ENCODE measurements at regions not wholly inside any gene's neighbourhood (a gene's known extent, or its start where the extent isn't known, plus 50 kb on each side); places are given as distances from the start of the nearest gene placed in this dataset.
A peak's percentile ranks its signal among the peaks of the same experiment; 100 is the strongest.

DNA sequence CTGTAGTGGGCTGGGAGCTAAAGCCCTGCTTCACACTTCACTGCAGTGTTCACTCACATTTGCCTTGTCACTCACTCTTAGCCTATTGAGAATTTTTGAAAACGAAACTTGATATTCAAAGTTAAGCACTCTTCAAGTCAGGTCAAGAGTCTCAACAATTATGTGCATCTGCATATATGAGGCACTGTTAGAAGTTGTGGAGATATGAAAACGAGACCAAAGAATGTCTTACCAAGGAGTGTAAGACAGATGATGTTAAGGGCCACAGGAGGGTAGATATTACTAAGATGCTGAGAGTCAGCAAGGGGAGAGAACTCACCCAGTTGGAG lies 64.7 kb upstream of the GJA8 start:
- ChIA-PET CTCF (no interaction called here), POLR2A (no interaction called here)
- Histone ChIP-seq H3K4me3 (ENCODE audit: low read depth, low read length) (no peak overlapping the region), H3K27ac (ENCODE audit: low read depth, low read length) (no peak overlapping the region), H3K27me3 (ENCODE audit: control insufficient read depth, insufficient read depth, low read length) (no peaks in the 10 kb centered on the region), H3K9me3 (ENCODE audit: control insufficient read depth, insufficient read depth, low read length) (no peaks in the 10 kb centered on the region)
- DNase-seq (ENCODE audit: low read depth, low spot score): no peak
- TF ChIP-seq CTCF (IDR thresholded peaks at IDR 0.05; ENCODE audit: low read depth, low read length): no peak

GRCh38 chr1:147840909-147841308 lies 61.7 kb upstream of the GJA8 start:
- H3K27me3 ChIP-seq (ENCODE audit: control insufficient read depth, insufficient read depth, low read length): no peaks in the 10 kb centered on the region
- ChIA-PET POLR2A (no interaction called here), CTCF (no interaction called here)
- peak; percentile 19 for TF ChIP-seq CTCF (IDR thresholded peaks at IDR 0.05; ENCODE audit: low read depth, low read length)
- no peaks in the 10 kb centered on the region for H3K9me3 ChIP-seq (ENCODE audit: control insufficient read depth, insufficient read depth, low read length)
- no peak overlapping the region for H3K27ac ChIP-seq (ENCODE audit: low read depth, low read length)
- DNase-seq (ENCODE audit: low read depth, low spot score): no peak
- H3K4me3 ChIP-seq (ENCODE audit: low read depth, low read length): no peak overlapping the region

DNA sequence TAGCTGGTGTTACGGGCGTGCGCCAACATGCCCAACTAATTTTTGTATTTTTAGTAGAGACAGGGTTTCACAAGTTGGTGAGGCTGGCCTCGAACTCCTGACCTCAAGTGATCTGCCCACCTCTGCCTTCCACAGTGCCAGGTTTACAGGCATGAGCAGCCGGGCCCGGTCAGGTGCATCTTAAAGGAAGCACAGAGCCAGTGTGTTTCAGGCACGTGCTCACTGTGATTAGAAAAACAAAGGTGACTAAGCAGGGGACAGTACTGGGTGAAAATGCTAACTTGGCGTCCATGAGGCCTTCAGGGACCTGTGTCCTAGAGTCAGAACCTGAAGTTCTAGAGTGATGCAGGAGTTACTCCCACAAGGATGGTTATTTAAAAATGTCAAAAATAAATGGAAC lies 60.0 kb upstream of the GJA8 start:
- no peak for TF ChIP-seq CTCF (IDR thresholded peaks at IDR 0.05; ENCODE audit: low read depth, low read length)
- POLR2A ChIA-PET: no interaction called here
- Histone ChIP-seq H3K27me3 (ENCODE audit: control insufficient read depth, insufficient read depth, low read length) (no peaks in the 10 kb centered on the region), H3K27ac (ENCODE audit: low read depth, low read length) (no peak overlapping the region), H3K9me3 (ENCODE audit: control insufficient read depth, insufficient read depth, low read length) (no peaks in the 10 kb centered on the region), H3K4me3 (ENCODE audit: low read depth, low read length) (no peak overlapping the region)
- no peak for DNase-seq (ENCODE audit: low read depth, low spot score)
- CTCF ChIA-PET: no interaction called here

DNA sequence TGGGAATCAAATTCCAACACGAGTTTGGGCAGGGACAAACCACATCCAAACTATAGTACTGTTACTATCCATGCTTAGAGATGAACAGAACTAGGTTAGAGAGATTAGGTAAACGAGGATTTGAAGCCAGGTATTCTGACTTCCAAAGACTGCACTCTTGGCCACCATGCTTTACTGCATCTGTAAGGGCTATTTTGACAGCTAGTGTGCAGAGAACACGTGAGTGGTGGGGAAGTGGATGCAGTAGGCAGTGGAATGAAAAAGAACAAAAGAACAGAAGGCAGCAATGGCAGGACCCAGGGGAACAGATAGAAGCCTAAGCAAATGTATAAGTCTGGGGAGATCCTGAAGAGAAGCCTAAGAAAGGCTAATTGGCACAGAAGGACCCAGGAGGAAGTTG lies 59.1 kb upstream of the GJA8 start:
- no peak for DNase-seq (ENCODE audit: low read depth, low spot score)
- ChIA-PET CTCF (no interaction called here), POLR2A (no interaction called here)
- no peaks in the 10 kb centered on the region for H3K27me3 ChIP-seq (ENCODE audit: control insufficient read depth, insufficient read depth, low read length)
- no peak overlapping the region for H3K27ac ChIP-seq (ENCODE audit: low read depth, low read length)
- no peaks in the 10 kb centered on the region for H3K9me3 ChIP-seq (ENCODE audit: control insufficient read depth, insufficient read depth, low read length)
- TF ChIP-seq CTCF (IDR thresholded peaks at IDR 0.05; ENCODE audit: low read depth, low read length): no peak
- H3K4me3 ChIP-seq (ENCODE audit: low read depth, low read length): no peak overlapping the region

DNA sequence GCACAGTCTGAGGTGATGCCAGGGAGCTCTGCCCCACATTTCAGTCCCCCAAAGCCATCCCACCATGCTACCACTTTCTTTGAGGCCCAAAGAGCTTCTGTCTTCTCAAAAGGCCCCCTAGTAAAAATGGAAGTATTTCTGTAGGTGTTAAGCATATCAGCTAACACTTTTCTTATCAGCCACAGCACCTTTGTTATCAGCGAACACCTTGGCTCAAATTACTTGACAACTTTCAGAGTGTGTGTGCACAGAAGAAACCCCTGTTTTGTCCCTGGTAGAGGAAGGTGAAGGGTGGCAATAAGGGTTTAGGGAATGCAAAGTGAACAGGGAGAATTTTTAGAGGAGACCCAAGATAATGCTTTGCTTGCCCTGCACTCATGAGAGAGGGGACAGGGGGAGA lies 54.8 kb upstream of the GJA8 start:
- CTCF ChIA-PET: no interaction called here
- Histone ChIP-seq H3K27ac (ENCODE audit: low read depth, low read length) (no peak overlapping the region), H3K9me3 (ENCODE audit: control insufficient read depth, insufficient read depth, low read length) (no peaks in the 10 kb centered on the region), H3K27me3 (ENCODE audit: control insufficient read depth, insufficient read depth, low read length) (no peaks in the 10 kb centered on the region), H3K4me3 (ENCODE audit: low read depth, low read length) (no peak overlapping the region)
- TF ChIP-seq CTCF (IDR thresholded peaks at IDR 0.05; ENCODE audit: low read depth, low read length): no peak
- POLR2A ChIA-PET: no interaction called here
- no peak for DNase-seq (ENCODE audit: low read depth, low spot score)

Data from AG04450 (cell line).